Midbrain (tissue), 1 donor: ENCODE measurements at regions not wholly inside any gene's neighbourhood (a gene's known extent, or its start where the extent isn't known, plus 50 kb on each side); places are given as distances from the start of the nearest gene placed in this dataset.
"Not testable (repeated sequence)": the region's sequence is repeated elsewhere in the genome, so short reads cannot be mapped to it uniquely, and the experiment has no call there.

Experiments
- DNase-seq: peaks from one replicate; lab custom pipeline; 2025; lab: John Stamatoyannopoulos, UW

DNA sequence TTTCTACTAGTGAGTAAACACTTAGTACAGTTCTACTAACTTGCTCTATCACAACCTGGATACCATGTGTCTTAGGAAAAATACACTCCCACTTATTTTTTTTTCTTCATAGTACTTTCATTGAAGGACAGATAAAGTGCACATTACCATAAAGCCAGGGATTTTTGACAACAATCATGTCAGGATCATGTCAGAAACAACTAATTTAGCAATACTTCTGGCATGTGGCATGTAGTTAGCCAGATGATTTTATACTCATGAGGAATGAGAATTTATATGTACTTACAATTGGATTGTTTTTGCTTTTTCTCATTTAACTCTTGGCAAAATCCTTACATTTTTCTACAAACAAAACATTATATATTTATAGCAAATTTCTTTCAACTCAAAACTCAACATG lies 630.7 kb upstream of the GRM3 start:
- DNase-seq: no peak

DNA sequence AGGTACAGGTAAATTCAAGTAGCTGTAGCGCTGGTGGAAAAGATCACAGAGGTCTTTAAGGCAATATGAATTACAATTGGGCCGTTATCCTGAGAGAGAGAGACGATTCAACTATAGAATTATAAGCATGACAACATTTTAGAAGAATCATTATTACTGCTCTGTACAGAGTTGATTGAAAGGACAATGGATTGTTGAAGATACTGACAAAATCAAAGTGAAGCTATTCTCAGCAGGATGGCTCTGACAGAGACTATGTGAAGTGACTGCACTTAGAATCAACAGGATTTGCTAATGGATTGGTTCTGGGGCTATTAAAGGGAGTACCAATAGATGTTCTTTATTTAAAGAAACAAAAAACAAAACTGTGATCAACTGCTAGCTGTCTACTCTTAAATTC lies 634.8 kb upstream of the GRM3 start:
- no peak for DNase-seq

GRCh38 chr7:86006909-86007308 lies 636.8 kb upstream of the GRM3 start:
- no peak for DNase-seq

GRCh38 chr7:86002858-86003257 lies 640.9 kb upstream of the GRM3 start:
- DNase-seq: no peak

DNA sequence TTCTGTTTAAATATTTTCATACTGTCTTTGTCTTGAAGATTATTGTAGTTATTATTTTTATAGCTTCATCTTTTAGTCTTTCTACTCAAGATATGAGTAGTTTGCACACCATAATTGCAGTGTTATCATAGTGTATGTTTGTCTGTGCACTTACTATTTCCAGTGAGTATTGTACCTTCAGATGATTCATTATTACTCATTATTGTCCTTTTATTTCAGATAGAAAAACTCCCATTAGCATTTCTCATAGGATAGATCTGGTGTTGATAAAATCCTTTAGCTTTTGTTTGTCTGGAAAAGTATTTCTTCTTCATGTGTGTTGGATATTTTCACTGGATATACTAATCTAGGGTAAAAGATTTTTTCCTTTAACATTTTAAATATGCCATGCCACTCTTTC lies 646.2 kb upstream of the GRM3 start:
- no peak for DNase-seq

- no peak for DNase-seq
Observed at GRCh38 chr7:85995101-85995500, 648.6 kb upstream of the GRM3 start.

DNA sequence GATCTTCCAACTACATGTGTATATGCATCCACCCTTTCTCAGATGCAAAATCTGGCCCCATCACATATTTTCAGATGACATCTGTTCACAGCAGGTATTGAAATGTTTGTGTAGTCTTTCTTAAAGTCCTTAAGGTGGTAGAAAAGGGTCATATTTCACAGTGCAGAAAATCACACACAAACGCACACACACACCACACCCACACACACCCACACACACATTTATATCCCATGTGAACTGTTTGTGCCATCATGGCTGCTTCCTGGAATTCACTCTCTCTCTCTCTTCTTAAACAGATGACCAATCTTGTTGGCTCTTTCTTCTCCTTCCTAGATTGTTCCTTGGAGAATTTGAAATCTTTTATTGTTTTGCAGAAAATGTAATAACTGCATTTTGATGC lies 663.0 kb upstream of the GRM3 start:
- no peak for DNase-seq

- no peak for DNase-seq
Observed at GRCh38 chr7:85974176-85974575, 669.5 kb upstream of the GRM3 start.

DNA sequence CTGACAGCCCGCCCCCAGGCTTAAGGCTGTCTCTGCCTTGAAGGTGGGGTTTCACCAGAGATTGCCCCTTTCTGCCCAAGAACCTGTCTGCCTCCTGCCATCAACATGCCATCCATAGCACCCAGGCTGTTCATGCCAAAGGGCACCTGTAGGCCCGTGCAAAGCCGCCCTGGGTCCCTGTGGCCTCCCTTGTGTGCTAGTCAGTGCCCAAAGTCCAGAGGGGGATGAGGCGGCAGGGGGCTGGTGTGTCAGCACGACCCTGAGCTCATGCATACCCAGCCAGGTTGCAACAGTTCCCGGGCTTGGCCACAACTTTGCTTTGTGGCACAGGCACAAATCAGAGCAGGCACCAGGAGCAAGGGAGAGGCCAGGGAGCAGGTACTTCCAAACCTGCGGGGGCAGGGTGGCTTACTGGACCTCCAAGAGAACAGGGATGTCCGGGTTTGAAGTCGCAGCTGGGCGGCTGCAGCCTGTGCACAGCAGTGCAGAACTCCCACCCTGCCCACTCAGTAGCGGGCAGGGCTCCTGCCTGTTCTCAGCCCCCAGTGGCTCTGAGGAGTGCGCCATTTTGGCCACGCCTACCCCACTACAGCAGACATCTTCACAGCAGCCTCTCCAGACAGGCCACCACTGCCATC lies 671.1 kb upstream of the GRM3 start:
- DNase-seq: no peak

DNA sequence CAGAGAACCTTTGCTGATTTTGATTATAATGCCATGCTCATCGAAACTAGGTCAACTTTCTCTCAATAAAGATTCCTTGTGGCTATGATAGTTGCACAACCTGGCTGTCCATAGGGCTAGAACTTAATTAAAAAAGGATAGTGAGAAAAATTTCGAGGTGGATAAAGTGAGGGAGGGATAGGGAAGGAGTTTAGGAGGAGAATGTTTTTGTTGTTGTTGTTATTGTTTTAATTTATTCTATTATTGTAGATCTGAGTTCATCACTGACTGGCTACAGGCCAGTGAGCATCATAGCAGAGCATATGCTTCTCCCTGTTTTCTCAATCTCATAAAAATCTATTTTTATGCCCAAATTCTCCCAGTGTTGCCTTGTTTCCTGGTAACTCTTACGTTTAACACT lies 688.7 kb upstream of the GRM3 start:
- no peak for DNase-seq

DNA sequence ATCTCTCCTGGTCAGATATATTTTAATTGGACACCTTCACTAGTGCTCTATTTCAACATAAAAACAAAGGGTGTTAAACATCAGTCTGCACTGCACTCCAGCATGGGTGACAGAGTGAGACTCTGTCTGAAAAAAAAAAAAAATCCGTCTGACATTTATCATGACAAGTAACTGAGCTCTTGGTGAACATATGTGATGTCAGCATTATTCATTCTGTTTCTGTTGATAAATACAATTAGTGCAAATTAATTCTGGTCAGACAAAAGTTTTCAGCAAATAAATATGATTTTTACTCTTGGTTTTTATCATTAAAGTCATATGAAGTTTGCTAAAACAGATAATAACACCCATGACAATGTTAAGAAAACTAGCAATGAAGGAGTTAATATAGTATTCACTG lies 692.8 kb upstream of the GRM3 start:
- DNase-seq: no peak

DNA sequence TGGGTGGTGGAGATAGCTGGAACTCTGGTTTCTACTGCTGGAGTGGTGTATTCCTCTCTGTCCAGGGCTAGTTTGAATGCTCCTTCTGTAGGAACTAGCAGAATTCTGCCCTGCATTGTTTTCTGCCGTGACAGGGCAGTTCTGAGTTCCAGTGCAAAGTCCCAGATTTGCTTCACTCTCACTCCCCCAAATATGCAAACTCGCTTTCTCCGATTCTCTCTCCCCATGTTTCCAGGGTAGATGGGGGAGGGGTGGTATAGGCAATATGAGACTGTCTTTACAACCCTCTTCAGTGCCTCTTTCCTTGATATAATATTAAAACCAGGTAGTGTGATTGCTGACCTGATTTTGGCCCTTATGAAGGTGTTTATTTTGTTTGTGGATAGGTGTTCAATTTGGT lies 693.3 kb upstream of the GRM3 start:
- DNase-seq: no peak

DNA sequence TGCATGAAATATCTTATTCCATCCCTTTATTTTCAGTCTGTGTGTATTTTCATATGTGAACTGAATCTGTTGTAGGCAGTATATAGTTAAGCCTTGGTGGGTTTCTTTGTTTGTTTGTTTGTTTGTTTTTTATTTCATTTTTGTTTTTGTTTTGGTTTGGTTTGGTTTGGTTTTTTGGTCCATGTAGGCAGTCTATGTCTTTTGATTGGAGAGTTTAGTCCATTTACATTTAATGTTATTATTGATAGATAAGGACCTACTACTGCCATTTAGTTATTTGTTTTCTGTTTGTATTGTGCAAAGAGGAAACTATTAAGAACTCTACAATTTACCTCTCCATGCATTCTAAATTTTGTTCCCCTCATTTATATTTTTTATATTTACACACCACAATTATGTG lies 695.9 kb upstream of the GRM3 start:
- DNase-seq: no peak

- no peak for DNase-seq
Observed at GRCh38 chr7:85940798-85941197, 702.9 kb upstream of the GRM3 start.

DNA sequence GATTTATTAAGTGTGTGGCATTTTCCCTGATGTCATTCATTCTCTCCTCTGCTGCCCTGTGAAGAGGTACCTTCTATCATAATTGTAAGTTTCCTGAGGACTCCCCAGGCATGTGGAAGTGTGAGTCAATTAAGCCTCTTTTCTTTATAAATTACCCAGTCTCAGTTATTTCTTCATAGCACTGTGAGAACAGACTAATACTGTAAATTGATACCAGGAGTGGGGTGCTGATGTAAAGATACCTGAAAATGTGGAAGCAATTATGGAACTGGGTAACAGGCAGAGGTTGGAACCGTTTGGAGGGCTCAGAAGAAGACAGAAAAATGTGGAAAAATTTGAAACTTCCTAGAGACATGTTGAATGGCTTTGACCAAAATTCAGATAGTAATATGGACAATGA lies 711.8 kb upstream of the GRM3 start:
- no peak for DNase-seq

DNA sequence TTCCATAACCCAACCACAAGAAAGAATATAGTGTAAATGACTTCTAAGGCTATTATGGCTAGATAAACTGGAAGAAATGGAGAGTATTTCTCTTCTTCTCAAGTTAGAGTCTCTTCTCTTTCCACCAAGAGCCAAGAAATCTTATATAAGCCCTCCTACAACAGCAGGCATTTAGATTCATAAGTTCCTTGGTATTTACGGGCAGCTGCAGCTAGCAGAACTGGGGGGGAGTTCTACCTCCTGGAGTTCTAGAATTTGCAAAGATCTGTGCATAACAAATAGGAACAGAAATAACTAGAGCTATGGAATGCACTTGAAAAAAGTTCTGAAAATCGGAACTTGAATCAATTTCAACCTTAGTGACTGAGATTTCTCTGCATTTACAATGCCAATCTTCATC lies 715.2 kb upstream of the GRM3 start:
- DNase-seq: no peak

DNA sequence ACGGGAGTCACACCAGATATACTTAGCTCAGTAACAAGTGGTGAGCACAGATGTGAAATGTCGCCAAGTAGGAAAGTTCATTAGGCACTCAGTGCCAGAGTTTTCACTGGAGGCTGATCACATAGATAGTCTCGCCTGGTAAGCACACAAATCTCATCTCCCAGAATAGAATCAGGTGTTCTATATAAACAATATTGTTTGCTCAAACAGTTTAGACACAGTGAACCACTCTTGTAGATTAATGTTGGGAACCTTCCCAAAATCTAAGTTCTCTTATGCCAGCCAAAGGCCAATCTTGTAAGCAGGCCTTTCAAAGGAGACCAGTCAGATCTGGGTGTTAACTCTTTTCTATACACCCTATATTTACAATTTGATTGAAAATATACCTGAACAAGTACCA lies 716.5 kb upstream of the GRM3 start:
- no peak for DNase-seq

DNA sequence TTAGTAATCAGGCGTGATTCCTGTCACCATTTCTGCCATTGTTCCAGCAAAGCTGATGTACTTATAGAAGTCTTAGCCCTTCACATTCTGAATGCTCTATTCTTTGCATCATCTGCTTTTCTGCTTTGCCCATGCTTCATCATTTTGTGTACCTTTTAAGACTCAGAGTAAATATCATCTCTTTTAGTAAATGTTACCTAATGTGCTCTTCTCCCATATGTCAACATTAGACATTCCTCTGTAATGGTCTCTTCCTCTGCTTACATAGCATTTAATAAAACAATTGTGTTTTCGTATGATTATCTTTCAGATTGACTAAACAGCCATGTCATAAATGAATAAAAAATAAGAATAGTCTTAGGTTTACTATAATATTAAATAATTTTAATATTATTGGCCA lies 719.6 kb upstream of the GRM3 start:
- no peak for DNase-seq

DNA sequence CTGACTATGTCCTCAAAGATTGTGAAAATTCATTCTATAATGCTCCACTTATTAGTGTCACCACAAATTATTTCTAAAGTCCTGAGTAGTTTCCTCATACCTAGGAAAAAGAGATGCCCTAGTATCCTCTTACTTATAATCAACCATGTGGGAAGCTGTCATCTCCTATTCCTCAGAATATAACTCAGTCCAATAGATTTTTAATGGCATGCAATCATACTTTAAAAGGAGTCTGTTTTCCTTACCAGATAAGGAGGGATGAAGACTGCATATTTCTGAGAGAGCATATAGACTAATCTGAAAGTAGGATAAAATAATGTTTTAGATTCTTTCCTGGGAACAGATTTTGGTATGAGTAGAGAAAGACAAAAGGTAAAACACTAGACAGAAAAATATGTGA lies 727.7 kb upstream of the GRM3 start:
- DNase-seq: no peak

- no peak for DNase-seq
Observed at GRCh38 chr7:85914437-85914836, 727.6 kb upstream of the SEMA3D start.

DNA sequence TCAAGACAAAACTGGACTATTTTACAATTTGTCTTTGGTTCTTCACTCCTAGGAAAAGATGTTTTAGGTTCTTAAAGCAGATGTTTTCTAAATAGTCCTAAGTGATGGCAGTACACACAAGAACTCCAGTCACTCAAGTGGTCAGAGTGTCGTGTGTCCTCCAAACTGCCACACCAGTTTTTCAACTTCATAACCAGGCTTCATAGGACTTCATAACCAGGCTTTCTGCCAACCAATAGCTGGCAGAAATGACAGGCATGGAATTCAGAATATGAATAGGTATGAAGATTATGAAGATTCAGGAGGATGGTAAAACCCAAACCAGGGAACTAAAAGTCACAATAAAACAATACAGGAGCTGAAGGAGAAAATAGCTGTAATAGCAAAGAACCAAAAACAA lies 721.2 kb upstream of the SEMA3D start:
- DNase-seq: no peak

DNA sequence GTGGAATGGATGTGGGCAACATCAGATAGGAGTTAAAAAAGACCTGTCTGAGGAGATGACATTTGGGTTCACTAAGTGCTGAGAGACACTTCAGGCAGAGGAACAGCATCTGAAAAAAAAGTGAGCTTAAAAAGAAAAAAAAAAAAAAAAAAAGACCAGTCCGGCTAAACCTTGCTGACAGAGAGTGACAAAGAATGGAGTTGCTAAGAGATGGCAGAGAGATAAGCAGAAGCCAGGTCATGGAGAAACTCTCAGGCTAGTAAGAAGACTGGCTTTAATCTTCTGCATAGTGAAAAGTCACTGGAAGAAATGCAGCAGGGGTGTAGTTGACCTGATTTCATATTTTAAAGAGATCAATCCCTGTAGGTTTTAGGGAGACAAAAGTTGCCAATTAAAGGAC lies 711.1 kb upstream of the SEMA3D start:
- DNase-seq: no peak

DNA sequence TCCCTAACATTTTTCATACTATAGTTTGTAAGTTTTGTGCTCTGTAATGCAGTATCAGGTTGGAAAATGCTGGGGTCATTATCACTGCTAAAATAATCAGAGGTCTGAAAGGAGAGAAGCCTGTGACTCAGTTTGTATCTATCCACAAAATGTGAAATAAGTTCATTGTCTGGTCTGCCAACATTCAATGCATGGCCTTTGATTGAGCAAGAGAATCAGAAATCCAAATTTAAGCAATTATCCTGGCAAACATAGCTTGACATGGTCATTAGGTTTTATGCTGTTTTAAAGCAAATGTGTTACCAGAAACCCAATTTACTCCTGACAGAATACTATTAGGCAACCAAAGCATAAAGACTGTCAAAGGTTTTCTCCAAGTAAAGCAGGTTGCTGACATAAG lies 709.7 kb upstream of the SEMA3D start:
- no peak for DNase-seq

DNA sequence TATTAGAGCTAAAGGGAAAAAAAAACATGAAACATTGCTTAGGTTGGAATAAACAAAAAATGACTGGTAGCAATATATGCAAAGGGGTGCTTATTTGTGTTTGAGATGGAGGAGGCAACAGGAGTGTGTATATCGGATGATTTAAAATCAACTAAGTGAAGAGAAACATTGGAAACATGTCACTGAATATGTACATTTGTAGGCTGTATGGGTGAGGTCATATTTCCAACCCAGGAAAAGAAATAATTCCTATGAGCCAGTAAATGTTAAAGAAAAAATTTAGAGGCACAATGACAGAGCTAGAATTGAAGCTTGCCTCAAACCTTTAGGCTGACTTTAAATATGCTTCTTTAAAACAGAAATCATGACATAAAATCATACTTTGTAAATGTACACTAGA lies 709.0 kb upstream of the SEMA3D start:
- no peak for DNase-seq

DNA sequence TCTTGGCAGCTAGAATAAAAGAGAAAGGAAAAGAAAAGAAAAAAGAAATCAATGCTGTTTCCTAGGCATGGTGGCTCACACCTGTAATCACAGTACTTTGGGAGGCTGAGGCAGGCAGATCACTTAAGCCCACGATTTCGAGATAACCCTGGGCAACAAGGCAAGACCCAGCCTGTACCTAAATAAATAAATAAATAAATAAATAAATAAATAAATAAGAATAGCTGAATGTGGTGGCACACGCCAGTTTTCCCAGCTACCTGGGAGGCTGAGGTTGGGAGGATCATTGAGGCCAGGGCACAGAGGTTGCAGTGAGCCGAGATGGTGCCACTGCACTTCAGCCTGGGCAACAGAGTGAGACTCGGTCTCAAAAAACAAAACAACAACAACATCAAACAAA lies 705.0 kb upstream of the SEMA3D start:
- not testable (repeated sequence) for DNase-seq
